ENCODE measurements at regions not wholly inside any gene's neighbourhood (a gene's known extent, or its start where the extent isn't known, plus 50 kb on each side); places are given as distances from the start of the nearest gene placed in this dataset.

GRCh38 chr7:131900785-131901287 is 344.4 kb upstream of the PODXL start:
- no peak for TF ChIP-seq CTCF (IDR thresholded peaks at IDR 0.05; ENCODE audit: insufficient read depth, low read length, missing control alignments)
- POLR2A ChIA-PET, result no interaction called here
- CTCF ChIA-PET, result interaction anchor here (1.3 to 3.1 kb wide), 3 partner anchors 8 to 44 kb away, joined by 3 to 18 read pairs (median 5); no protein-coding TSS in a partner anchor
- no peak for DNase-seq (ENCODE audit: low read depth, low spot score)
- H3K4me3 ChIP-seq (ENCODE audit: low read depth, low read length), result no peak overlapping the region

- POLR2A ChIA-PET, result no interaction called here
- no peak overlapping the region for H3K4me3 ChIP-seq (ENCODE audit: low read depth, low read length)
- no peak for DNase-seq (ENCODE audit: low read depth, low spot score)
- CTCF ChIA-PET, result interaction anchor here (1.3 to 3.1 kb wide), 3 partner anchors 10 to 46 kb away, joined by 3 to 18 read pairs (median 5); no protein-coding TSS in a partner anchor
- no peak for TF ChIP-seq CTCF (IDR thresholded peaks at IDR 0.05; ENCODE audit: insufficient read depth, low read length, missing control alignments)
These were observed 343.0 kb upstream of the PODXL start for GRCh38 chr7:131899271-131900030.

GRCh38 chr7:131898418-131898817 is 342.0 kb upstream of the PODXL start:
- DNase-seq (ENCODE audit: low read depth, low spot score), result no peak
- ChIA-PET CTCF (interaction anchor here (1.1 to 3.1 kb wide), 2 partner anchors 38 to 47 kb away, joined by 3 to 18 read pairs; no protein-coding TSS in a partner anchor), POLR2A (no interaction called here)
- TF ChIP-seq CTCF (IDR thresholded peaks at IDR 0.05; ENCODE audit: insufficient read depth, low read length, missing control alignments), result no peak
- H3K4me3 ChIP-seq (ENCODE audit: low read depth, low read length), result no peak overlapping the region

- no peak for DNase-seq (ENCODE audit: low read depth, low spot score)
- H3K4me3 ChIP-seq (ENCODE audit: low read depth, low read length), result no peak overlapping the region
- CTCF ChIA-PET, result interaction anchor here (1.0 to 11.1 kb wide), 5 partner anchors 10 to 47 kb away, joined by 3 to 65 read pairs (median 6); no protein-coding TSS in a partner anchor
- no peak for TF ChIP-seq CTCF (IDR thresholded peaks at IDR 0.05; ENCODE audit: insufficient read depth, low read length, missing control alignments)
- POLR2A ChIA-PET, result interaction anchor here (0.7 to 1.0 kb wide), 3 partner anchors 11 to 659 kb away, joined by 3 to 10 read pairs (median 3); no protein-coding TSS in a partner anchor
These were observed 341.4 kb upstream of the PODXL start for GRCh38 chr7:131897790-131898165.

- CTCF ChIA-PET, result interaction anchor here (1.0 to 11.1 kb wide), 6 partner anchors 10 to 48 kb away, joined by 3 to 65 read pairs (median 8); no protein-coding TSS in a partner anchor
- no peak overlapping the region for H3K4me3 ChIP-seq (ENCODE audit: low read depth, low read length)
- no peak for TF ChIP-seq CTCF (IDR thresholded peaks at IDR 0.05; ENCODE audit: insufficient read depth, low read length, missing control alignments)
- POLR2A ChIA-PET, result interaction anchor here (0.7 to 1.1 kb wide), 4 partner anchors 12 to 659 kb away, joined by 3 to 10 read pairs (median 4); no protein-coding TSS in a partner anchor
- no peak for DNase-seq (ENCODE audit: low read depth, low spot score)
These were observed 340.8 kb upstream of the PODXL start for GRCh38 chr7:131897016-131897789.

All from AG04449 (cell line).